ENCODE measurements at regions not wholly inside any gene's neighbourhood (a gene's known extent, or its start where the extent isn't known, plus 50 kb on each side); places are given as distances from the start of the nearest gene placed in this dataset.

DNA sequence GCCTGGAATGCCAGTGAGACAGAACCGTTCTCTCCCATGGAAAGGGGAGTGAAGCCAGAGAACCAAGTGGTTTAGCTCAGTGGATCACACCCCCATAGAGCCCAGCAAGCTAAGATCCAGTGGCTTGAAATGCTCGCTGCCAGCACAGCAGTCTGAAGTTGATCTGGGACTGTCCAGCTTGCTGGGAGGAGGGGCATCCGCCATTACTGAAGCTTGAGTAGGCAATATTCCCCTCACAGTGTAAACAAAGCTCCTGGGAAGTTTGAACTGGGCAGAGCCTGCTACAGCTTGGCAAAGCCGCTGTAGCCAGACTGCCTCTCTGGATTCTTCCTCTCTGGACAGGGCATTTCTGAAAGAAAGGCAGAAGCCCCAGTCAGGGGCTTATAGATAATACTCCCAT is 374.3 kb upstream of the DCN start:
- DNase-seq = no peak
- Histone ChIP-seq H3K4me3 (no peak overlapping the region), H3K9me3 (no peaks in the 10 kb centered on the region), H3K27me3 (no peaks in the 10 kb centered on the region), H3K36me3 (no peaks in the 10 kb centered on the region), H3K27ac (no peak overlapping the region), H3K4me1 (no peaks in the 10 kb centered on the region)
- intact Hi-C loops (cut with DNase I) = no loop called here
- WGBS (ENCODE audit: insufficient coverage, low coverage, low lambda C conversion rate, missing lambda C conversion rate) = no CpG with 5 or more reads among the region's 4 CpGs
- no peak for TF ChIP-seq POLR2A (IDR thresholded peaks at IDR 0.05)
- TF ChIP-seq, protein P1, sequence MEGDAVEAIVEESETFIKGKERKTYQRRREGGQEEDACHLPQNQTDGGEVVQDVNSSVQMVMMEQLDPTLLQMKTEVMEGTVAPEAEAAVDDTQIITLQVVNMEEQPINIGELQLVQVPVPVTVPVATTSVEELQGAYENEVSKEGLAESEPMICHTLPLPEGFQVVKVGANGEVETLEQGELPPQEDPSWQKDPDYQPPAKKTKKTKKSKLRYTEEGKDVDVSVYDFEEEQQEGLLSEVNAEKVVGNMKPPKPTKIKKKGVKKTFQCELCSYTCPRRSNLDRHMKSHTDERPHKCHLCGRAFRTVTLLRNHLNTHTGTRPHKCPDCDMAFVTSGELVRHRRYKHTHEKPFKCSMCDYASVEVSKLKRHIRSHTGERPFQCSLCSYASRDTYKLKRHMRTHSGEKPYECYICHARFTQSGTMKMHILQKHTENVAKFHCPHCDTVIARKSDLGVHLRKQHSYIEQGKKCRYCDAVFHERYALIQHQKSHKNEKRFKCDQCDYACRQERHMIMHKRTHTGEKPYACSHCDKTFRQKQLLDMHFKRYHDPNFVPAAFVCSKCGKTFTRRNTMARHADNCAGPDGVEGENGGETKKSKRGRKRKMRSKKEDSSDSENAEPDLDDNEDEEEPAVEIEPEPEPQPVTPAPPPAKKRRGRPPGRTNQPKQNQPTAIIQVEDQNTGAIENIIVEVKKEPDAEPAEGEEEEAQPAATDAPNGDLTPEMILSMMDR (IDR thresholded peaks at IDR 0.05) = no peak
- no peak for ATAC-seq

GRCh38 chr12:91555436-91556415 is 373.1 kb upstream of the DCN start:
- ATAC-seq (no peak), DNase-seq (no peak)
- H3K4me3 ChIP-seq = no peak overlapping the region
- H3K27ac ChIP-seq = no peak overlapping the region
- TF ChIP-seq, protein P1 (IDR thresholded peaks at IDR 0.05) = no peak
- TF ChIP-seq POLR2A (IDR thresholded peaks at IDR 0.05) = no peak
- intact Hi-C loops (cut with DNase I) = no loop called here
- H3K27me3 ChIP-seq = no peaks in the 10 kb centered on the region
- no peaks in the 10 kb centered on the region for H3K36me3 ChIP-seq
- WGBS (ENCODE audit: insufficient coverage, low coverage, low lambda C conversion rate, missing lambda C conversion rate) = 63% methylated on average over 7 of the region's 7 CpGs
- H3K9me3 ChIP-seq = no peaks in the 10 kb centered on the region
- no peaks in the 10 kb centered on the region for H3K4me1 ChIP-seq

- ATAC-seq (no peak), DNase-seq (peak in 1 of 3 donors; percentile 34)
- Histone ChIP-seq H3K27me3 (no peaks in the 10 kb centered on the region), H3K4me1 (no peaks in the 10 kb centered on the region), H3K36me3 (no peaks in the 10 kb centered on the region), H3K9me3 (no peaks in the 10 kb centered on the region), H3K4me3 (no peak overlapping the region), H3K27ac (no peak overlapping the region)
- 35% methylated on average over 5 of the region's 8 CpGs for WGBS (ENCODE audit: insufficient coverage, low coverage, low lambda C conversion rate, missing lambda C conversion rate)
- intact Hi-C loops (cut with DNase I) = no loop called here
- no peak for TF ChIP-seq POLR2A (IDR thresholded peaks at IDR 0.05)
- TF ChIP-seq, protein P1 (IDR thresholded peaks at IDR 0.05) = no peak
Measured at GRCh38 chr12:91551927-91552326, 369.3 kb upstream of the DCN start.

DNA sequence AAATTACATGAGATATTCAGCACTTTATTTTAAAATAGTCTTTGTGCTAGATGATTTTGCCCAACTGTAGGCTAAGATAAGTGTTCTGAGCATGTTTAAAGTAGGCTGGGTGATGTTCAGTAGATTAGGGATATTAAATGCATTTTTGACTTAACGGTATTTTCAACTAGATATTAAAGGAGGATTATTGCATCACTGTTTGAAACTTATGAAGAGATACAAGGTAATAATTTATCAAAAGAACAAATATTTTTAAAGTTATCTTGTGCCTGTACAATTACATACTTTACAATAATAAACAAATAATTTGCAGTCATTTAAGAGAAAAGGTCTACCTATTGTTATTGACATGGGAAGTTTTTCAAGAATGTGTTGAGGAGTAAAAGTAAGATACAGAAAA is 368.6 kb upstream of the DCN start:
- Histone ChIP-seq H3K9me3 (no peaks in the 10 kb centered on the region), H3K27me3 (no peaks in the 10 kb centered on the region), H3K4me3 (no peak overlapping the region), H3K36me3 (no peaks in the 10 kb centered on the region), H3K4me1 (no peaks in the 10 kb centered on the region), H3K27ac (no peak overlapping the region)
- DNase-seq (no peak), ATAC-seq (no peak)
- TF ChIP-seq POLR2A (IDR thresholded peaks at IDR 0.05) = no peak
- TF ChIP-seq, protein P1 (IDR thresholded peaks at IDR 0.05) = no peak
- intact Hi-C loops (cut with DNase I) = no loop called here
- 86% methylated on average over 1 of the region's 1 CpG for WGBS (ENCODE audit: insufficient coverage, low coverage, low lambda C conversion rate, missing lambda C conversion rate)

Data from right lobe of liver (tissue), 6 donors.